ENCODE measurements at regions not wholly inside any gene's neighbourhood (a gene's known extent, or its start where the extent isn't known, plus 50 kb on each side); places are given as distances from the start of the nearest gene placed in this dataset.

DNA sequence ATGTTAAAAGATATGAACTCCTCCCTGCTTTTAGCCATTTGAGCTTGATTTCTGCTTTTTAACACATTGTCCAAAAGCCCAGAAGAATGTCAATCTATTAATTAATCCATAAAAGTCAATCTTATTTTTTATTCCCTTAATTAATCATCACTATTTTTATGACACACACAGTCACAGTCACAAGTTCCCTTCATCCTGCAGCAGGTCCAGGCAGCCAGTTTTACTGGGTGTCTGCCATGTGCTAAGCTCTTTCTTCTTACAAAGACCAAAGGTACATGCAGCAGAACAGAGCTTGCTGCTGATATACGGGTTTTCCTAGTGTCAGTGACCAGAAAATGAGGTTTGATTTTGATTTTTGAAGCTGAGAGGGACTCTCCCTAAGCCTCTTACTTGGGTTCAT, 53.3 kb upstream of the SLC22A23 start:
- Histone ChIP-seq H3K4me1 (ENCODE audit: control insufficient read depth in 1 of 2, low read depth in 2 of 2) (no peaks in the 10 kb centered on the region), H3K27ac (no peak overlapping the region), H3K27me3 (replicated peaks; ENCODE audit: insufficient read depth) (no peaks in the 10 kb centered on the region), H3K4me3 (no peak overlapping the region), H3K9me3 (no peaks in the 10 kb centered on the region), H3K36me3 (no peaks in the 10 kb centered on the region)
- TF ChIP-seq, protein P1, sequence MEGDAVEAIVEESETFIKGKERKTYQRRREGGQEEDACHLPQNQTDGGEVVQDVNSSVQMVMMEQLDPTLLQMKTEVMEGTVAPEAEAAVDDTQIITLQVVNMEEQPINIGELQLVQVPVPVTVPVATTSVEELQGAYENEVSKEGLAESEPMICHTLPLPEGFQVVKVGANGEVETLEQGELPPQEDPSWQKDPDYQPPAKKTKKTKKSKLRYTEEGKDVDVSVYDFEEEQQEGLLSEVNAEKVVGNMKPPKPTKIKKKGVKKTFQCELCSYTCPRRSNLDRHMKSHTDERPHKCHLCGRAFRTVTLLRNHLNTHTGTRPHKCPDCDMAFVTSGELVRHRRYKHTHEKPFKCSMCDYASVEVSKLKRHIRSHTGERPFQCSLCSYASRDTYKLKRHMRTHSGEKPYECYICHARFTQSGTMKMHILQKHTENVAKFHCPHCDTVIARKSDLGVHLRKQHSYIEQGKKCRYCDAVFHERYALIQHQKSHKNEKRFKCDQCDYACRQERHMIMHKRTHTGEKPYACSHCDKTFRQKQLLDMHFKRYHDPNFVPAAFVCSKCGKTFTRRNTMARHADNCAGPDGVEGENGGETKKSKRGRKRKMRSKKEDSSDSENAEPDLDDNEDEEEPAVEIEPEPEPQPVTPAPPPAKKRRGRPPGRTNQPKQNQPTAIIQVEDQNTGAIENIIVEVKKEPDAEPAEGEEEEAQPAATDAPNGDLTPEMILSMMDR (IDR thresholded peaks at IDR 0.05), result no peak
- DNase-seq (ENCODE audit: low spot score) (no peak), ATAC-seq (ENCODE audit: insufficient number of reproducible peaks, low FRiP score, low read depth) (no peak)

- Histone ChIP-seq H3K9me3 (no peaks in the 10 kb centered on the region), H3K4me3 (no peak overlapping the region), H3K36me3 (no peaks in the 10 kb centered on the region), H3K4me1 (ENCODE audit: control insufficient read depth in 1 of 2, low read depth in 2 of 2) (no peaks in the 10 kb centered on the region), H3K27me3 (replicated peaks; ENCODE audit: insufficient read depth) (no peaks in the 10 kb centered on the region), H3K27ac (no peak overlapping the region)
- TF ChIP-seq, protein P1 (IDR thresholded peaks at IDR 0.05), result no peak
- DNase-seq (ENCODE audit: low spot score) (no peak), ATAC-seq (ENCODE audit: insufficient number of reproducible peaks, low FRiP score, low read depth) (no peak)
Measured at GRCh38 chr6:3509336-3509735, 52.5 kb upstream of the SLC22A23 start.

DNA sequence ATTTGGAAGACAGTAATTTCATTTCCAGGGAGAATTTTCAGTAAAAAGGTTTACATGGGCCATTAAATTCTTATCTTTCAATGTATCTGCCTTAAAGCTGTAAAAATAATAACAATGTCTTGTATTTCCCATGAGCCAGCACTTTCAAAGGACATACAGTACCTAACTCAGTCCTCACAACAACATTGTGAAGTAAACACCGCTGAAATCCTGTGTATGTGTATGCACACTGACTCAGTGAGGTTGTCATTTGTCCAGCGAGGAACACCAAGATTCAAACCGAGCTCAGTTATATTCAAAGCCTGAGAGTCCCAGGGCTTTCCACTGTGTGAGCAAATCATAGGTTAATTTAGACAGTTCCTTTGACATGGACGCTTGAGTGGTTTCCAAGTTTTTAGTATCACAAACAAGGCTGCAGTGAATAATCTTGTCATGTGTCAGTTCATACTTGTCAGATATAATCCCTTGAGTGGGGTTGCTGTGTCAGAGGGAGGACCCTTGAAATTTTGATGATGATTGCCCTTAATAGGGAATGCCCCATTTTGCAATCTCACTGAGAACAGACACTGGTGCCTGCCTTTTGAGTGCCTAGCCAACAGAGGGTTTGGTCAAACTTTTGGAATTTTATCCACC, 50.0 kb upstream of the SLC22A23 start:
- no peak overlapping the region for H3K27ac ChIP-seq

More for the DNA sequence above, 50.0 kb upstream of the SLC22A23 start:
- TF ChIP-seq, protein P1 (IDR thresholded peaks at IDR 0.05), result no peak
- H3K27me3 ChIP-seq (replicated peaks; ENCODE audit: insufficient read depth), result no peaks in the 10 kb centered on the region
- ATAC-seq (ENCODE audit: insufficient number of reproducible peaks, low FRiP score, low read depth) (no peak), DNase-seq (ENCODE audit: low spot score) (no peak)
- H3K4me3 ChIP-seq, result no peak overlapping the region
- no peaks in the 10 kb centered on the region for H3K4me1 ChIP-seq (ENCODE audit: control insufficient read depth in 1 of 2, low read depth in 2 of 2)
- no peaks in the 10 kb centered on the region for H3K36me3 ChIP-seq
- no peaks in the 10 kb centered on the region for H3K9me3 ChIP-seq

Data from thoracic aorta (tissue), 2 donors.